HG02759 (cell line): ENCODE measurements at regions not wholly inside any gene's neighbourhood (a gene's known extent, or its start where the extent isn't known, plus 50 kb on each side); places are given as distances from the start of the nearest gene placed in this dataset.

Experiments
- ATAC-seq: cut with Tn5 transposase; IDR thresholded peaks from one replicate; pipeline ENCODE4 v1.9.1; 2021; ENCODE audit warnings: mild to moderate bottlenecking, moderate library complexity; ENCODE audit not compliant: unreplicated experiment

GRCh38 chr3:10759495-10759894, 56.5 kb upstream of the SLC6A11 start:
- ATAC-seq = no peak

- ATAC-seq = no peak
Measured at GRCh38 chr3:10760199-10760598, 55.8 kb upstream of the SLC6A11 start.

DNA sequence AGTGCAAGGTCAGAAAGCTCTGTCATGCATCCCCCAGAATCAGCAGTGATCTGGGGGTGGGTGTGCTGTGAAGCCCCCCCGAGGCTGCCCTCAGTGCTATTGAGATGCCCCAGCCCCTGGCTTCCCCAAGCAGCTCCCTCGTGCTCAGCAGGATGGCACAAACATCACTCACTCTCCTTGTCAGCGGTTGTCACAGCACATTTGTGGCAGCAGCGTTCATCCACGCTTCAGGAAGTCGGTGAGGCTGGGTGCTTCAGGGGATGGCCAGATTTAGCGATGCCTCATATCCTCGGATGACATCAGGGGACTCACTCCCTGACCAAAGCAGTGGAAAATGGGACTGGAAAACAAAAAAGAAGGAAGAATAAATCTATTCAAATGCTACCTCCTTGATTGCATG, 54.4 kb upstream of the SLC6A11 start:
- no peak for ATAC-seq

DNA sequence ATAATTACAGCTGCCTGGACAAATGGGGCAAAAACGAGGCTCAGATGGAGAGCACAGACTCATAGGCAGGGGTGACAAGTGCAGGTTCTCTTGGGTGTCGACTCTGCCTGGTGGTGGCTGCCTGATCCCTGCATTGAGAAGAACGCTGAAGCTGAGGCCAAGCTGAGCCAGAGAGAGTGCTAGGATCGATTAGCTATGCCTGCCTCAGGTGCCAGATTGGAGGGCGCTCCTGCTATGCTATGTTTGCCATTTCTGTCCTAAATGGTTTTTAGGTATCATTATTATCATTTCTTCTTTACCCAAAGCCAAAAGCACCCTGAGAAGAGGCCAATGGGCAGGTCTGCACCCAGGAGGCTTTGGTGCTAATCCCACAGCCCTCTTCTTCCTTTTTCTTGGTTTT, 53.9 kb upstream of the SLC6A11 start:
- ATAC-seq = no peak

GRCh38 chr3:10762611-10763247, 53.3 kb upstream of the SLC6A11 start:
- ATAC-seq = no peak

- ATAC-seq = no peak
Measured at GRCh38 chr3:10763248-10763620, 52.8 kb upstream of the SLC6A11 start.

DNA sequence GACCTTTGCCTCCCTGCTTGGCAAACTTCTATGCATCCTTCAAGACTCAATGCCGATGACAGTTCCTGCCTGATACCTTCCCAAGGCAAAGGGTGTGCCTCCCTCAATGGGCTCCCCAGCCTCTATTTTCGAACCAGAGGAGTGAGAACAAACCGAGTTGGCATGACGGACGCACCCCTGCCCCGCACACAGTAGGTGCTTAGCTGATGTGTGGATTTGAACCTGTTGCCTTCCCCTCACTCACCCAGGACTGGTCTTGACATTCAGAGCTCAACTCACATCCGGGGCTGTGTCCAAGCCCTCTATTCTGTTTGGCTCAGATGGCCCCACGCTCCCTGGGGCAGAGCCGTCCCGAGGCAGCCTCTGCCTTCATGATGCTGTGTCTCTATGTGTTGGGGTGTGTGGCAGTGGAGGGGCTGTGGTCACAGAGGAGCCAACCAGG, 52.2 kb upstream of the SLC6A11 start:
- ATAC-seq = no peak

GRCh38 chr3:10764259-10765051, 51.6 kb upstream of the SLC6A11 start:
- no peak for ATAC-seq

GRCh38 chr3:10766049-10766705, 49.9 kb upstream of the SLC6A11 start:
- no peak for ATAC-seq
